ENCODE measurements at regions not wholly inside any gene's neighbourhood (a gene's known extent, or its start where the extent isn't known, plus 50 kb on each side); places are given as distances from the start of the nearest gene placed in this dataset.

- Mint-ChIP-seq H3K36me3 (no peaks in the 10 kb centered on the region), H3K4me3 (no peak overlapping the region), H3K27ac (no peak overlapping the region), H3K4me1 (no peaks in the 10 kb centered on the region), H3K9me3 (peaks cover 0 to 5% (median 0%) of the 10 kb centered on the region in 6 donors), H3K27me3 (ENCODE audit: low read depth in 3 of 3) (peaks cover 2 to 6% (median 3%) of the 10 kb centered on the region in 3 donors)
- no peak for DNase-seq
Measured at GRCh38 chr10:124282326-124282725, 136.4 kb downstream of the OAT start.

GRCh38 chr10:124281666-124282065, 137.1 kb downstream of the OAT start:
- no peak for DNase-seq
- no peaks in the 10 kb centered on the region for H3K36me3 Mint-ChIP-seq
- H3K27me3 Mint-ChIP-seq (ENCODE audit: low read depth in 3 of 3), result peaks cover 2 to 6% (median 2%) of the 10 kb centered on the region in 3 donors
- H3K27ac Mint-ChIP-seq, result no peak overlapping the region
- H3K4me1 Mint-ChIP-seq, result no peaks in the 10 kb centered on the region
- H3K9me3 Mint-ChIP-seq, result peaks cover 0 to 5% (median 0%) of the 10 kb centered on the region in 6 donors
- H3K4me3 Mint-ChIP-seq, result no peak overlapping the region

GRCh38 chr10:124280916-124281315, 137.8 kb downstream of the OAT start:
- H3K36me3 Mint-ChIP-seq, result no peaks in the 10 kb centered on the region
- no peak for DNase-seq
- no peak overlapping the region for H3K4me3 Mint-ChIP-seq
- H3K27ac Mint-ChIP-seq, result no peak overlapping the region
- H3K9me3 Mint-ChIP-seq, result peaks cover 0 to 5% (median 0%) of the 10 kb centered on the region in 6 donors
- H3K27me3 Mint-ChIP-seq (ENCODE audit: low read depth in 3 of 3), result peaks cover 2 to 6% (median 2%) of the 10 kb centered on the region in 3 donors
- no peaks in the 10 kb centered on the region for H3K4me1 Mint-ChIP-seq

GRCh38 chr10:124279882-124280281, 138.8 kb downstream of the OAT start:
- peaks cover 2 to 3% (median 2%) of the 10 kb centered on the region in 3 donors for H3K27me3 Mint-ChIP-seq (ENCODE audit: low read depth in 3 of 3)
- DNase-seq, result no peak
- peaks cover 0 to 5% (median 0%) of the 10 kb centered on the region in 6 donors for H3K9me3 Mint-ChIP-seq
- no peaks in the 10 kb centered on the region for H3K4me1 Mint-ChIP-seq
- no peak overlapping the region for H3K27ac Mint-ChIP-seq
- no peaks in the 10 kb centered on the region for H3K36me3 Mint-ChIP-seq
- no peak overlapping the region for H3K4me3 Mint-ChIP-seq

GRCh38 chr10:124279298-124279697, 139.4 kb downstream of the OAT start:
- no peaks in the 10 kb centered on the region for H3K36me3 Mint-ChIP-seq
- H3K27me3 Mint-ChIP-seq (ENCODE audit: low read depth in 3 of 3), result peaks cover 2 to 5% (median 2%) of the 10 kb centered on the region in 3 donors
- no peaks in the 10 kb centered on the region for H3K4me1 Mint-ChIP-seq
- no peak overlapping the region for H3K27ac Mint-ChIP-seq
- no peak for DNase-seq
- peaks cover 0 to 5% (median under 1%) of the 10 kb centered on the region in 6 donors for H3K9me3 Mint-ChIP-seq
- no peak overlapping the region for H3K4me3 Mint-ChIP-seq

GRCh38 chr10:124278356-124278755, 140.4 kb downstream of the OAT start:
- Mint-ChIP-seq H3K27me3 (ENCODE audit: low read depth in 3 of 3) (peaks cover 2 to 5% (median 2%) of the 10 kb centered on the region in 3 donors), H3K9me3 (peaks cover under 1 to 10% (median 3%) of the 10 kb centered on the region in 6 donors), H3K4me3 (no peak overlapping the region), H3K36me3 (no peaks in the 10 kb centered on the region), H3K27ac (no peak overlapping the region), H3K4me1 (no peaks in the 10 kb centered on the region)
- no peak for DNase-seq

- no peak for DNase-seq
- no peaks in the 10 kb centered on the region for H3K4me1 Mint-ChIP-seq
- H3K27ac Mint-ChIP-seq, result no peak overlapping the region
- H3K9me3 Mint-ChIP-seq, result peaks cover 4 to 24% (median 14%) of the 10 kb centered on the region in 6 donors
- no peak overlapping the region for H3K4me3 Mint-ChIP-seq
- peaks cover 0 to 4% (median 2%) of the 10 kb centered on the region in 3 donors for H3K27me3 Mint-ChIP-seq (ENCODE audit: low read depth in 3 of 3)
- H3K36me3 Mint-ChIP-seq, result peaks cover 0 to 4% (median 0%) of the 10 kb centered on the region in 3 donors
Measured at GRCh38 chr10:124273141-124273540, 145.6 kb downstream of the OAT start.

GRCh38 chr10:124271676-124272075, 147.0 kb downstream of the OAT start:
- H3K36me3 Mint-ChIP-seq, result peaks cover 0 to 4% (median 0%) of the 10 kb centered on the region in 3 donors
- DNase-seq, result no peak

GRCh38 chr10:124270530-124271327, 148.0 kb downstream of the OAT start:
- Mint-ChIP-seq H3K27ac (no peak overlapping the region), H3K27me3 (ENCODE audit: low read depth in 3 of 3) (peaks cover 0 to 4% (median 0%) of the 10 kb centered on the region in 3 donors), H3K4me1 (no peaks in the 10 kb centered on the region), H3K4me3 (no peak overlapping the region), H3K36me3 (peaks cover 0 to 4% (median 0%) of the 10 kb centered on the region in 3 donors), H3K9me3 (peaks cover 4 to 24% (median 14%) of the 10 kb centered on the region in 6 donors)
- no peak for DNase-seq

More at GRCh38 chr10:124271676-124272075, 147.0 kb downstream of the OAT start:
- Mint-ChIP-seq H3K27me3 (ENCODE audit: low read depth in 3 of 3) (peaks cover 0 to 4% (median 0%) of the 10 kb centered on the region in 3 donors), H3K4me1 (no peaks in the 10 kb centered on the region), H3K9me3 (peaks cover 4 to 24% (median 14%) of the 10 kb centered on the region in 6 donors), H3K4me3 (no peak overlapping the region), H3K27ac (no peak overlapping the region)

GRCh38 chr10:124268976-124269375, 149.7 kb downstream of the OAT start:
- H3K27ac Mint-ChIP-seq, result no peak overlapping the region
- H3K4me3 Mint-ChIP-seq, result no peak overlapping the region
- DNase-seq, result no peak
- H3K9me3 Mint-ChIP-seq, result peaks cover 4 to 20% (median 14%) of the 10 kb centered on the region in 6 donors
- H3K27me3 Mint-ChIP-seq (ENCODE audit: low read depth in 3 of 3), result peaks cover 0 to 2% (median 2%) of the 10 kb centered on the region in 3 donors
- no peaks in the 10 kb centered on the region for H3K4me1 Mint-ChIP-seq
- H3K36me3 Mint-ChIP-seq, result peaks cover 0 to 4% (median 0%) of the 10 kb centered on the region in 3 donors

- no peaks in the 10 kb centered on the region for H3K4me1 Mint-ChIP-seq
- H3K9me3 Mint-ChIP-seq, result peaks cover 1 to 11% (median 10%) of the 10 kb centered on the region in 6 donors
- no peak overlapping the region for H3K27ac Mint-ChIP-seq
- peaks cover 0 to 4% (median 0%) of the 10 kb centered on the region in 3 donors for H3K36me3 Mint-ChIP-seq
- H3K27me3 Mint-ChIP-seq (ENCODE audit: low read depth in 3 of 3), result peaks cover 0 to 2% (median 2%) of the 10 kb centered on the region in 3 donors
- no peak for DNase-seq
- no peak overlapping the region for H3K4me3 Mint-ChIP-seq
Measured at GRCh38 chr10:124267911-124268549, 150.7 kb downstream of the OAT start.

GRCh38 chr10:124267231-124267885, 151.4 kb downstream of the OAT start:
- Mint-ChIP-seq H3K4me3 (no peak overlapping the region), H3K4me1 (no peaks in the 10 kb centered on the region), H3K27ac (no peak overlapping the region), H3K27me3 (ENCODE audit: low read depth in 3 of 3) (peaks cover 0 to 2% (median 0%) of the 10 kb centered on the region in 3 donors), H3K9me3 (peaks cover 0 to 4% (median 4%) of the 10 kb centered on the region in 6 donors), H3K36me3 (peaks cover 0 to 3% (median 0%) of the 10 kb centered on the region in 3 donors)
- no peak for DNase-seq

- Mint-ChIP-seq H3K4me3 (no peak overlapping the region), H3K36me3 (no peaks in the 10 kb centered on the region), H3K9me3 (no peaks in the 10 kb centered on the region)
Measured at GRCh38 chr10:124266468-124267230, 152.1 kb downstream of the OAT start.

More at GRCh38 chr10:124266468-124267230, 152.1 kb downstream of the OAT start:
- H3K27ac Mint-ChIP-seq, result no peak overlapping the region
- peaks cover 0 to 2% (median 0%) of the 10 kb centered on the region in 3 donors for H3K27me3 Mint-ChIP-seq (ENCODE audit: low read depth in 3 of 3)
- H3K4me1 Mint-ChIP-seq, result no peaks in the 10 kb centered on the region
- no peak for DNase-seq

Measured in immature natural killer cell (primary cell).